Breast epithelium (tissue), 4 donors: ENCODE measurements at regions not wholly inside any gene's neighbourhood (a gene's known extent, or its start where the extent isn't known, plus 50 kb on each side); places are given as distances from the start of the nearest gene placed in this dataset.

ENCODE experiments used
- DNase-seq, 2 donors: peaks; one replicate each; pipeline ENCODE4 v3.0.0-alpha.2; 2019; ENCODE audit warnings: low spot score in 2 of 2
- H3K27ac ChIP-seq, 2 donors: fragments of 200-600 bp; sonication (generic) in 1 of 2; one replicate each; pipeline ENCODE4 v1.5.1; 2016 to 2019; ENCODE audit warnings: mild to moderate bottlenecking in 1 of 2
- H3K27me3 ChIP-seq, 2 donors: fragments of 200-600 bp; sonication (generic) in 1 of 2; one replicate each; pipeline versions ENCODE4 v1.5.1 to v1.6.0; 2017 to 2019; ENCODE audit warnings: control low read depth in 1 of 2, mild to moderate bottlenecking in 1 of 2
- H3K36me3 ChIP-seq: fragments of 200-600 bp; one replicate; pipeline ENCODE4 v1.5.1; 2019
- H3K4me1 ChIP-seq, 2 donors: fragments of 200-600 bp; sonication (generic); one replicate each; pipeline ENCODE4 v1.5.1; 2016 to 2019; ENCODE audit warnings: control low read depth in 1 of 2
- H3K4me3 ChIP-seq, 3 donors: fragments of 200-600 bp; sonication (generic); 1 replicate in 2 of 3; 2 replicates in 1 of 3; pipeline ENCODE4 v1.5.1; 2016 to 2019; ENCODE audit warnings: mild to moderate bottlenecking in 3 of 3, moderate library complexity in 2 of 3
- H3K9me3 ChIP-seq, 2 donors: fragments of 200-600 bp; sonication (generic) in 1 of 2; one replicate each; pipeline ENCODE4 v1.5.1; 2016 to 2019; ENCODE audit warnings: control low read depth in 1 of 2
- CTCF ChIP-seq, 3 donors: fragments of 450-650 bp; IDR thresholded peaks; one replicate each; pipeline ENCODE4 v1.5.1; 2016 to 2017; ENCODE audit warnings: antibody characterized with exemption in 3 of 3, mild to moderate bottlenecking in 3 of 3, moderate library complexity in 3 of 3
- POLR2A ChIP-seq: fragments of 450-650 bp; IDR thresholded peaks from one replicate; pipeline ENCODE4 v1.6.1; 2016; ENCODE audit warnings: antibody characterized with exemption, mild to moderate bottlenecking, moderate library complexity
- POLR2AphosphoS5 ChIP-seq, 3 donors: sonication (generic); formaldehyde crosslinking; IDR thresholded peaks; one replicate each; pipeline ENCODE4 v1.6.1; 2017; ENCODE audit warnings: antibody characterized with exemption in 3 of 3
- intact Hi-C: fragments of 100-400 bp; cut with DNase I; formaldehyde crosslinking; loops from one replicate; pipeline ENCODE4 v1.15.1; 2023; ENCODE audit warnings: low total_unique reads

DNA sequence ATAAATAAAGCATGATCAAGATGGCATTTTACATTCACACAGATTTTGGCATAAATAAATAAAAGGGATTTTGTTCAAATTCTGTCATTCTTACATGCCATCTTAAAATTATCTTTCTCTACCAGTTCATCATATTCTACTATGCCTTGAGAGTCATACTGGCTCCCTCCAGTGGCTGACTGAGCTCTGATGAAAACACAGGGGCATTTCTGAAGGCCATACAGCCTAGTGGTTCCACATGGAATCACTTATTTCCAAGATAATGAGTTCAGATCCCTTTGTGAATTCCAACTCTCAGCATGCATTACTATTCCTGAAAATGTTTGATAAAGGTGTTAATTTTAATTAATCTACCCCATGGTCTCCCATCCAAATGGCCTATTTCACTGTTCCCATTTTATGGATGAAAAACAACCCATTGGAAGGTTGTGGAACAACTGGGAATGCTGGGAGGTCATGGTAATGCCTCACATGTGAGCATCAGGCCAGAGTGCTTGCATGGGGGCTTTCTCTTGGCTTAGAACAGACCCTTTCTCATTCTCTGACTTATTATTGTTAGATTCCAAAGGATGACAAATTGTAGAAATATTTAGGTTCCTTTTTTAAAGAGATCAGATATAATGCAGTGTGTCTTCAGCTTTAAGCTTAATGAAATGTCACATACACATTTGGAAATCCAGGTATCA lies 622.4 kb upstream of the PKN2 start:
- Histone ChIP-seq H3K4me1 (peaks cover 0 to 9% of the 10 kb centered on the region in 2 donors), H3K27ac (no peak overlapping the region), H3K4me3 (no peak overlapping the region), H3K36me3 (no peaks in the 10 kb centered on the region), H3K27me3 (peaks cover 0 to 6% of the 10 kb centered on the region in 2 donors), H3K9me3 (no peaks in the 10 kb centered on the region)
- peak in 1 of 2 donors; percentile 20 for DNase-seq
- intact Hi-C loops, result no loop called here
- TF ChIP-seq POLR2AphosphoS5 (IDR thresholded peaks at IDR 0.05), result no peak
- TF ChIP-seq CTCF (IDR thresholded peaks at IDR 0.05), result peak; percentile 38 to 61 (median 57)

DNA sequence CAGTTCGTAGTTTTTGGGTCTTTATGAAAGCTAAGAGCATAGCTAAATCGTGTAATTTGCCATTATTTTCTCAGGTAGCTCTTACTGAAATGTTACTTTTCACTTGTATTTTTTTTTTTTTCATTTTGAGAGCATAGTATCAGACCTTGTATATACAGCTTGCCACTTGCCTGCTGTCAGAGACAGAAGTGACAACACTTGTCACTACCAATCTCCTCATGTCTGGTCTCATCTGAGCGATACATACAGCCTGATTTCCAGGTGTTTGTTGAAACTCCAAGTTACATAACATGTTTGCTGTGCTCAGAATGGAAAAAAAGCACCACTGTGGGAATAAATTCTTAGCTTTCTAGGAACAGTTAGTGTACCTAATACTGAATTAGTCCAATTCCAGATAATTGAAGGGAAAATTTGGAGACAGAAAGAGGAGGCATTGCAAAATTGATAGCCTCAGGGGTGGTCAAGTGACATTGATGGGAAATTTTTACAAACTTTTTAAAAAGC lies 621.4 kb upstream of the PKN2 start:
- H3K9me3 ChIP-seq, result no peaks in the 10 kb centered on the region
- peaks cover 0 to 6% of the 10 kb centered on the region in 2 donors for H3K27me3 ChIP-seq
- intact Hi-C loops, result no loop called here
- no peak overlapping the region for H3K27ac ChIP-seq
- DNase-seq, result no peak
- H3K36me3 ChIP-seq, result no peaks in the 10 kb centered on the region
- peaks cover 0 to 9% of the 10 kb centered on the region in 2 donors for H3K4me1 ChIP-seq
- TF ChIP-seq POLR2A (no peak), POLR2AphosphoS5 (IDR thresholded peaks at IDR 0.05) (no peak), CTCF (IDR thresholded peaks at IDR 0.05) (no peak)
- H3K4me3 ChIP-seq, result no peak overlapping the region

DNA sequence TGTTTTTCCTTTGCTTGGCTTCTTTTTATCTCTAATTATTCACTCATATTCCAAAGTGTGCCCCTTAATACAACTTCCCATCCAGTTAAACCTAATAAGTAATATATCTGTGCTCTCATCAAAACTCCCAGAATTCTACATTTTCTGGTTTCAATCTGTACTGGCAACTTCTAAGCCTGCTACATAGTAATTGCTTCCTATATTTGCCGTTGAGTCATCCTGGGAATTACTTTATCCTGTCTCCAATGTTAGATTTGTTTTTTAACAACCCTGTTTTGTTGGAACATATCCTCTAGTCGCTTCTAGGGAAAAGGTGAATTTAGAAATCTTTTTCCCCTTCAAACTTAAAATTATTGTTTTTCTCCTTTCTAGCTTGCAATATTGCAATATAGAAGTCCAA lies 620.5 kb upstream of the PKN2 start:
- Histone ChIP-seq H3K27me3 (peaks cover 0 to 6% of the 10 kb centered on the region in 2 donors), H3K9me3 (no peaks in the 10 kb centered on the region), H3K27ac (no peak overlapping the region), H3K4me1 (peaks cover 0 to 9% of the 10 kb centered on the region in 2 donors), H3K4me3 (no peak overlapping the region), H3K36me3 (no peaks in the 10 kb centered on the region)
- intact Hi-C loops, result no loop called here
- no peak for DNase-seq
- no peak for TF ChIP-seq POLR2AphosphoS5 (IDR thresholded peaks at IDR 0.05)
- TF ChIP-seq POLR2A, result no peak
- TF ChIP-seq CTCF (IDR thresholded peaks at IDR 0.05), result no peak

DNA sequence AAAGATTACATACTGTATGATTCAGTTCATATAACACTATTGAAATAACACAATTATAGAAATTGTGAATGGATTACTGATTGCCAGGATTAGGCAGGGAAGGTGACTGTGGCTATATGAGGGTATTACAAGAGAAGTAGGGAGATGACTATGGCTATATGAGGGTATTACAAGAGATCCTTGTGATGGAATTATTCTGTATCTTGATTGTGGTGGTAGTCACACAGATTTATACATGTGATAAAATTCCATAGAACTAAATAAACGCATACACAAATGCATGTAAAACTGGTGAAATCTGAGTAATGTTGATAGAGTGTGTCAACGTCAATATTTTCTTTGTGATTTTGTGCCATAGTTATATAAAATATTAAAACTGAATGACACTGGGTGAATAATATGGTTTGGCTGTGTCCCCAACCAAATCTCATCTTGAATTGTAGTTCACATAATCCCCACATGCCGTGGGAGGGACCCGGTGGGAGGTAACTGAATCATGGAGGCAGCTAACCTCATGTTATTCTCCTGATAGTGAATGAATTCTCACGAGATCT lies 615.6 kb upstream of the PKN2 start:
- TF ChIP-seq POLR2AphosphoS5 (IDR thresholded peaks at IDR 0.05) (no peak), CTCF (IDR thresholded peaks at IDR 0.05) (no peak), POLR2A (no peak)
- no peaks in the 10 kb centered on the region for H3K36me3 ChIP-seq
- H3K27me3 ChIP-seq, result peaks cover 0 to 6% of the 10 kb centered on the region in 2 donors
- no peak for DNase-seq
- no peak overlapping the region for H3K27ac ChIP-seq
- H3K4me3 ChIP-seq, result no peak overlapping the region
- intact Hi-C loops, result no loop called here
- H3K9me3 ChIP-seq, result no peaks in the 10 kb centered on the region
- no peaks in the 10 kb centered on the region for H3K4me1 ChIP-seq

DNA sequence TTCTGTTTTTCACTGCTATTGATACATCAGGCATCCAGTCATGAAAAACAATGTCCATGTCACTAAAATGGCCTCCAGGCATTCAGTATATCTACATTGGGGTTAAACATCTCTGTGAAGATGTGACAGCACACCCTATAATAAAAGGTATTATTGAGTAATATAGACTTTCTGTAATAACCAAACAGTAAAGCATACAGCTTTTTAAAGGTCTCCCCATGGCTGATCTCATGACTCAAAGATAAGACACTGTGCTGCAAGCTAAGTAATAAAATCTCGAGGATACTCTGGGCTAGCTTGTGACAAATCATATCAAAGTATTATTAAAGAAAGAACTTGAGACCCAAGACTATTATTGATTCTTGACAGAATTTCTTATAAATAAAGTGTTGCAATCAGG lies 613.1 kb upstream of the PKN2 start:
- no peak for DNase-seq
- Histone ChIP-seq H3K27ac (no peak overlapping the region), H3K36me3 (no peaks in the 10 kb centered on the region), H3K4me1 (no peaks in the 10 kb centered on the region), H3K27me3 (no peaks in the 10 kb centered on the region), H3K9me3 (no peaks in the 10 kb centered on the region), H3K4me3 (no peak overlapping the region)
- intact Hi-C loops, result no loop called here
- TF ChIP-seq POLR2AphosphoS5 (IDR thresholded peaks at IDR 0.05), result no peak
- no peak for TF ChIP-seq CTCF (IDR thresholded peaks at IDR 0.05)
- no peak for TF ChIP-seq POLR2A
